Tibial artery (tissue), 4 donors: ENCODE measurements at regions not wholly inside any gene's neighbourhood (a gene's known extent, or its start where the extent isn't known, plus 50 kb on each side); places are given as distances from the start of the nearest gene placed in this dataset.
"Not testable (repeated sequence)": the region's sequence is repeated elsewhere in the genome, so short reads cannot be mapped to it uniquely, and the experiment has no call there.

ENCODE experiments used
- DNase-seq, 2 donors: peaks; one replicate each; pipeline ENCODE4 v3.0.0-alpha.2; 2019
- H3K27ac ChIP-seq, 2 donors: fragments of 200-600 bp; sonication (generic) in 1 of 2; 1 replicate in 1 of 2; 2 replicates in 1 of 2; pipeline ENCODE4 v1.5.1; 2018 to 2019; ENCODE audit warnings: mild to moderate bottlenecking in 1 of 2
- H3K27me3 ChIP-seq, 2 donors: fragments of 200-600 bp; sonication (generic) in 1 of 2; one replicate each; pipeline versions ENCODE4 v1.5.1 to v1.6.0; 2016 to 2019
- H3K36me3 ChIP-seq, 3 donors: fragments of 200-600 bp; sonication (generic) in 2 of 3; one replicate each; pipeline ENCODE4 v1.5.1; 2016 to 2019; ENCODE audit warnings: mild to moderate bottlenecking in 2 of 3
- H3K4me1 ChIP-seq, 4 donors: fragments of 200-600 bp; sonication (generic) in 2 of 4; 1 replicate in 3 of 4; 2 replicates in 1 of 4; pipeline ENCODE4 v1.5.1; 2016 to 2019
- H3K4me3 ChIP-seq, 2 donors: fragments of 200-600 bp; sonication (generic) in 1 of 2; 1 replicate in 1 of 2; 2 replicates in 1 of 2; pipeline ENCODE4 v1.5.1; 2018 to 2019; ENCODE audit warnings: mild to moderate bottlenecking in 2 of 2
- H3K9me3 ChIP-seq, 3 donors: fragments of 200-600 bp; sonication (generic) in 1 of 3; one replicate each; pipeline ENCODE4 v1.5.1; 2016 to 2019
- CTCF ChIP-seq, 2 experiments: fragments of 200-600 bp in 1 of 2; fragments of 450-650 bp in 1 of 2; IDR thresholded peaks; one replicate each; pipeline ENCODE4 v1.5.1; 2017 to 2019; ENCODE audit warnings: antibody characterized with exemption in 2 of 2, mild to moderate bottlenecking in 1 of 2, moderate library complexity in 1 of 2
- intact Hi-C: fragments of 100-400 bp; cut with DNase I; formaldehyde crosslinking; loops from one replicate; pipeline ENCODE4 v1.15.0; 2023; ENCODE audit warnings: low total_unique reads

DNA sequence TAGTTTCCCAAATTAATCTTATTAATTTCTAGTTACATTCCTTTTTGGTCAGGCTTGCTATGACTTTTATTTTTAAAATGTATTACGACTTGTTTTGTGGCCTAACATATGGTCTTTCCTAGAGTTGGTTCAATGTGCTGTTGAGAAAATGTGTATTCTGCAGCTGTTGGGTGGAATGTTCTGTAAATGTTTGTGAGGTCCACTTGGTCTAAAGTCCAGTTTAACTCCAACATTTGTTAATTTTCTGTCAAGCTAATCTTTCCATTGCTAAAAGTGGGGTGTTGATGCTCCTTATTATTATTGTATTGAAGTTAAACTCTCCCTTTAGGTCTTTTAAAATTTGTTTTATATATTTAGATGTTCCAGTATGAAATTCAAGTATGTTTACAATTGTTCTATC is 1010.8 kb upstream of the EDIL3 start:
- intact Hi-C loops: no loop called here
- peaks cover 0 to 7% (median 4%) of the 10 kb centered on the region in 3 donors for H3K9me3 ChIP-seq
- H3K27ac ChIP-seq: no peak overlapping the region
- no peaks in the 10 kb centered on the region for H3K36me3 ChIP-seq
- no peak for TF ChIP-seq CTCF (IDR thresholded peaks at IDR 0.05)
- DNase-seq: no peak
- H3K4me3 ChIP-seq: no peak overlapping the region
- H3K27me3 ChIP-seq: no peaks in the 10 kb centered on the region
- H3K4me1 ChIP-seq: no peaks in the 10 kb centered on the region

- intact Hi-C loops: no loop called here
- no peak for TF ChIP-seq CTCF (IDR thresholded peaks at IDR 0.05)
- Histone ChIP-seq H3K36me3 (no peaks in the 10 kb centered on the region), H3K4me1 (no peaks in the 10 kb centered on the region), H3K27me3 (no peaks in the 10 kb centered on the region), H3K9me3 (peaks cover 0 to 7% (median 4%) of the 10 kb centered on the region in 3 donors), H3K27ac (no peak overlapping the region), H3K4me3 (no peak overlapping the region)
- DNase-seq: no peak
Measured at GRCh38 chr5:85397451-85397850, 1012.8 kb upstream of the EDIL3 start.

DNA sequence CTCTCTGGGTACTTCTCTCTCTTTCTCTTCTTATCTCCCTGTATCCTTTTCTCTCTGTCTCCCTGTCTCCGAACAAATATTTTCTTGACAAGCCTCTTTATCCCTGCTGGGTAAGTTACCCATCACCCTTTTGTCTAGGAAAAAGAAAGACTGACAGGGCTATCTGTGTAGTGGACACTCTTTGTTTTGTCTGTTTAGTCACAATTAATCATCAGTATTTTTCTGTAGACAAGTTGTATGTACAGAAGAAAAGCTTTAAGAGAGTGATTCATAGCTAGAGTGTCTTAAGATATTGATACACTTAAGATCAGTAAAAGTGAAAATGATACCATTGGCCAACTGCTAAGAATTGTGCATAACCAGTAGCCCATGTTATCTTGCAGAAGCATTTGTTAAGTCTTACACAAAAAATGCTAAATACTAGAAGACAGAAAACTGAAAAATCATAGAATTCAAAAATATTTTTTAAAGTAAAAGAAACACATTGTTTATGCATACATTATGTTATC is 1043.8 kb upstream of the EDIL3 start:
- Histone ChIP-seq H3K4me3 (no peak overlapping the region), H3K9me3 (peaks cover 0 to 6% (median 0%) of the 10 kb centered on the region in 3 donors), H3K27me3 (no peaks in the 10 kb centered on the region), H3K4me1 (no peaks in the 10 kb centered on the region), H3K27ac (no peak overlapping the region), H3K36me3 (no peaks in the 10 kb centered on the region)
- DNase-seq: no peak
- intact Hi-C loops: no loop called here
- TF ChIP-seq CTCF (IDR thresholded peaks at IDR 0.05): no peak

DNA sequence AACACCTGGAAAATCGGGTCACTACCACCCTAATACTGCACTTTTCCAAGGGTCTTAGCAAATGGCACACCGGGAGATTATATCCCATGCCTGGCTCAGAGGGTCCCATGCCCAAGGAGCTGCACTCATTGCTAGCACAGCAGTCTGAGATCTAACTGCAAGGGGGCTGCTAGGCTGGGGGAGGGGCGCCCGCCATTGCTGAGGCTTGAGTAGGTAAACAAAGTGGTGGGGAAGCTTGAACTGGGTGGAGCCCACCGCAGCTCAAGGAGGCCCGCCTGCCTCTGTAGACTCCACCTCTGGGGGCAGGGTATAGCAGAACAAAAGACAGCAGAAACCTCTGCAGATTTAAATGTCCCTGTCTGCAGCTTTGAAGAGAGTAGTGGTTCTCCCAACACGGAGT is 1047.0 kb upstream of the EDIL3 start:
- intact Hi-C loops, H3K36me3 ChIP-seq, H3K9me3 ChIP-seq, DNase-seq, H3K27ac ChIP-seq, H3K4me1 ChIP-seq, H3K4me3 ChIP-seq, H3K27me3 ChIP-seq: not testable (repeated sequence)

DNA sequence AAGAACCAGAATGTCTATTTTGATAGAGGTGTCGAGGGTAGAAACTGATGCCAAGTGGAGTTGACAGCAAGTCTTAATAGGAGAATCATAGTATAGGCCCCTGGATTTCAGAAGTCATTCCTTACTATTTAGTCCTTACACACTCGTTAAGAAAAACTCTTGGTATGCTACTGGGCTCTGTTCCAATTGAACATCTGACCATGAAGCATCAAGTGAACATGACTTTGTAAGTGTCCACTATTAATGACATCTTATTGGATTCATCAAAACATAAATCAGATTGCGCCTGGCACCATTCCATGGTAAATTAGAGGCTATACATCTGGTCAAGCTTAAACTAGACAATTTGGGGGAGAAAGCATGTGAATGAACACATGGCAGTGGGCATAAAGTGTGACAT is 1056.5 kb upstream of the EDIL3 start:
- DNase-seq: no peak
- Histone ChIP-seq H3K9me3 (no peaks in the 10 kb centered on the region), H3K4me3 (no peak overlapping the region), H3K27me3 (no peaks in the 10 kb centered on the region), H3K4me1 (no peaks in the 10 kb centered on the region), H3K27ac (no peak overlapping the region), H3K36me3 (no peaks in the 10 kb centered on the region)
- intact Hi-C loops: no loop called here
- TF ChIP-seq CTCF (IDR thresholded peaks at IDR 0.05): no peak

DNA sequence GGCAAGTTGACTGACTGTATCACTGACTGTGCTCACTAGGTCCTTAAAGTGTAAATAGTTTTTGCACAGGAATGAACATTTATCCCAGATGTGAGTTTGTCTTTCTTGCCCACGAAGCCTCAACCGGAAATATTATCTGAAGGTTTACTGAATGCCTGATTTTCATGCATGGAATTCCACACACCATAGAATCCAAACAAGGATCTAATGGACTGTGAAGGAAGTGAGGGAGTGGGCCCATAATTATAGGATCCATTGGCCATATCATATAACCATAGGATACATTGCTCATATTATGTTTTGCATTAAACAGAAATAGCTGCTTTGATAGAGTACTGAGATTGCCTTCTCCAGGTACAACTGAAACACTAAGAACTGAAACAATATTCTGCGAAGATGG is 1057.2 kb upstream of the EDIL3 start:
- Histone ChIP-seq H3K36me3 (no peaks in the 10 kb centered on the region), H3K27ac (no peak overlapping the region), H3K9me3 (no peaks in the 10 kb centered on the region), H3K4me3 (no peak overlapping the region), H3K27me3 (no peaks in the 10 kb centered on the region), H3K4me1 (no peaks in the 10 kb centered on the region)
- DNase-seq: no peak
- TF ChIP-seq CTCF (IDR thresholded peaks at IDR 0.05): no peak
- intact Hi-C loops: no loop called here
